GM12872 (cell line): ENCODE measurements at regions not wholly inside any gene's neighbourhood (a gene's known extent, or its start where the extent isn't known, plus 50 kb on each side); places are given as distances from the start of the nearest gene placed in this dataset.

Experiments
- CTCF ChIP-seq: IDR thresholded peaks from 3 replicates; pipeline ENCODE4 v1.5.1; 2011; ENCODE audit warnings: low read depth, mild to moderate bottlenecking, low read length, moderate library complexity; ENCODE audit not compliant: insufficient read depth

- no peak for TF ChIP-seq CTCF
Observed at GRCh38 chr4:140296335-140297220, 76.9 kb upstream of the SCOC start.

DNA sequence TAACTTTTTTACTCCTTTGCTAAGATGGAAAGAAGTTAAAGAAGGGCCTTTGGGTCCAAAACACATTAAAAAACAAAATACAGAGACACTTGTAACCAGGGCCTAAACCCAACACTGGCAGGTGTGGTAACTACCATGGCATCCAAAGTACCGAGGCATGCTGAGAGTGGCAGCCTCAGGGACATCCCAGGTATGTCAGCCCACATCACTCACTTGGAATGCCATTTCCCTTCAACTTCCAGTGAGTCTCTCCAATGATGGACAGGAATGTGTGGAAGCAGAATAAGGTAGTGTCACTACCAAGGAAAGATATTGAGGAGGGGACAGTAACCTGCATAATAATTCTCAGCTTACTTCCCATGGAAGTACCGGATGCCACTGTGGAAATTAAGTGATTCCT lies 79.5 kb upstream of the SCOC start:
- TF ChIP-seq CTCF, result no peak

- no peak for TF ChIP-seq CTCF
Observed at GRCh38 chr4:140291259-140291658, 82.2 kb upstream of the SCOC start.

GRCh38 chr4:140289486-140289885 lies 84.0 kb upstream of the SCOC start:
- TF ChIP-seq CTCF, result no peak

GRCh38 chr4:140286456-140286855 lies 87.0 kb upstream of the SCOC start:
- TF ChIP-seq CTCF, result no peak

- TF ChIP-seq CTCF, result no peak
Observed at GRCh38 chr4:140284456-140284855, 89.0 kb upstream of the SCOC start.

DNA sequence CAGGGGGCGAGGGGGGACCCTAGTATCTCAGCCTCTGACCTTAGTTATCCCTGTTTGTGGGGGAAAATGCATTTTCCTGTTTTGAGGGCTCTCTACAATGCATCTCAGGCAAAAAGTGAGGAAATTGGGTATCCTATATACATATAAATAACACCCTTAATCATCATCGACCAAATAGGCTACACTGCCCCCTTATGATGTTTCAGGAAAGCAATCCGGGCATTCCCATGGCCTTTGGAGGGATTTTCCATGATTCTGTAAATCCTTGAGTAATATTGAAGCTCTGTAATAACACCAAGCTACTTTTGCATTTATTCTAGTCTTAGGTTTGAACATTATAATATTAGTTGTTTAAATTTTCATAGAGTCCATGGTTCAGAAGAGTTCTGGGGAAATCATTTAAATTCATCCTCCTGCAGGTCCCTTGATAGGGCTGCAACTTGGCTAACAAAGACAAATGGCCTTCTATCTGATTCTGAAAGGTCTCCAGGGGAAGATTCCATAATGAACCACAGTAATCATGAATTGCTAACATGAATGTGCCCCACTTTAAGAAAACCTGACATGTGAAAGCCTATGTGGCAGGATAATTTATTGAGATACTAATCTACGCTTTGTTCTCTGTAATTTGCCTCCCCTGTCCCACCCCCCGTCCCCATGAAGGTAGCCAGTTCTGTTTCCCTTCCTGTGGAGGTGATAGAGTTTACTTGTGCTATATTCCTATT lies 91.5 kb upstream of the SCOC start:
- no peak for TF ChIP-seq CTCF
